Loucy (cell line): ENCODE measurements at regions not wholly inside any gene's neighbourhood (a gene's known extent, or its start where the extent isn't known, plus 50 kb on each side); places are given as distances from the start of the nearest gene placed in this dataset.

Experiments
- H2AFZ ChIP-seq: fragments of 200-600 bp; sonication (generic); 2 replicates; pipeline ENCODE4 v1.6.0; 2016; ENCODE audit warnings: antibody characterized with exemption, mild to moderate bottlenecking, low read length, moderate library complexity
- H3F3A ChIP-seq: fragments of 200-600 bp; 2 replicates; pipeline ENCODE4 v1.6.0; 2016; ENCODE audit warnings: antibody characterized with exemption, low read depth, mild to moderate bottlenecking
- H3K27me3 ChIP-seq: fragments of 200-600 bp; sonication (generic); 2 replicates; pipeline ENCODE4 v1.6.1; 2014; ENCODE audit warnings: low read length, mild to moderate bottlenecking; ENCODE audit not compliant: insufficient read depth, poor library complexity, severe bottlenecking
- H3K36me3 ChIP-seq: fragments of 200-600 bp; sonication (generic); 2 replicates; pipeline ENCODE4 v1.6.1; 2016; ENCODE audit warnings: low read length; ENCODE audit not compliant: insufficient read depth
- H3K4me1 ChIP-seq: fragments of 200-600 bp; sonication (generic); 2 replicates; pipeline ENCODE4 v1.5.1; 2014; ENCODE audit warnings: low read length, mild to moderate bottlenecking; ENCODE audit not compliant: insufficient read depth, poor library complexity, severe bottlenecking
- H3K4me2 ChIP-seq: fragments of 200-600 bp; sonication (generic); 2 replicates; pipeline ENCODE4 v1.6.0; 2014; ENCODE audit warnings: antibody characterized with exemption, low read length, low read depth, mild to moderate bottlenecking; ENCODE audit not compliant: poor library complexity, severe bottlenecking
- H3K4me3 ChIP-seq: fragments of 200-600 bp; sonication (generic); 2 replicates; pipeline ENCODE4 v1.5.1; 2014; ENCODE audit warnings: low read length, mild to moderate bottlenecking, mixed read lengths; ENCODE audit not compliant: poor library complexity, severe bottlenecking
- H3K79me2 ChIP-seq: fragments of 200-600 bp; sonication (generic); 2 replicates; pipeline ENCODE4 v1.6.1; 2014; ENCODE audit warnings: low read length; ENCODE audit not compliant: insufficient read depth
- H3K9ac ChIP-seq: fragments of 200-600 bp; sonication (generic); 2 replicates; pipeline ENCODE4 v1.6.0; 2014; ENCODE audit warnings: mild to moderate bottlenecking, low read depth, low read length, moderate library complexity; ENCODE audit not compliant: poor library complexity, severe bottlenecking
- H3K9me2 ChIP-seq: fragments of 200-600 bp; sonication (generic); replicated peaks from 2 replicates; pipeline ENCODE4 v1.6.1; 2016; ENCODE audit warnings: low read depth, low read length, mixed read lengths
- H3K9me3 ChIP-seq: fragments of 200-600 bp; sonication (generic); 2 replicates; pipeline ENCODE4 v1.6.1; 2014; ENCODE audit warnings: mild to moderate bottlenecking, antibody characterized with exemption, low read length, low read depth; ENCODE audit not compliant: insufficient read depth
- H4K20me1 ChIP-seq: fragments of 200-600 bp; sonication (generic); 2 replicates; pipeline ENCODE4 v1.6.0; 2014; ENCODE audit warnings: antibody characterized with exemption, low read length, mild to moderate bottlenecking; ENCODE audit not compliant: insufficient read depth, poor library complexity, severe bottlenecking
- EZH2phosphoT487 ChIP-seq: fragments of 200-600 bp; IDR thresholded peaks from 2 replicates; pipeline ENCODE4 v1.6.1; 2018; ENCODE audit warnings: antibody characterized with exemption, mild to moderate bottlenecking, moderate library complexity, borderline replicate concordance
- TF ChIP-seq, protein P1 (sequence below): fragments of 200-600 bp; sonication (generic); conservative IDR thresholded peaks from 2 replicates; pipeline ENCODE4 v1.5.1; 2014; ENCODE audit warnings: mild to moderate bottlenecking, antibody characterized with exemption, low read length

DNA sequence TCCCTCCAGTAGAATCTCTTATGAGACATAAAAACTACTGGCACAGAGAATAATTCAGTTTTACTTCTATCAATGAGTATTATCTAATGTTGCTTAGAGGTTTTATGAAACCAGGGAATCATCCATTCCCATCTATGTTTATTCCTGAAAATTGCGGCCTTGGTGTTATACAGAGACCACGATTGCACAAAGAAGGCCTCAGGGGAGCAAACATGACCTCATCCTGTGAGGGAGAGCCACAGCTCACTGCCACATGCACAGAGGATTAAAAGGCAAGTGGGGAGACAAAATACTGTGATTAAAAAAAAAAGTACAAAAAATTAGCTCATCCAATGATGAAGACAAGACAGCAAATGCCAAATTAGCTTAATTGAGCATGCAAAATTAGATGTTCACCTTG lies 111.8 kb upstream of the SLC35G4 start:
- no peak overlapping the region for H3K9ac ChIP-seq
- no peaks in the 10 kb centered on the region for H3K4me1 ChIP-seq
- no peaks in the 10 kb centered on the region for H3K36me3 ChIP-seq
- H3K4me2 ChIP-seq, result no peak overlapping the region
- no peaks in the 10 kb centered on the region for H3K9me2 ChIP-seq
- H3F3A ChIP-seq, result no peaks in the 10 kb centered on the region
- no peaks in the 10 kb centered on the region for H3K27me3 ChIP-seq
- TF ChIP-seq, protein P1, sequence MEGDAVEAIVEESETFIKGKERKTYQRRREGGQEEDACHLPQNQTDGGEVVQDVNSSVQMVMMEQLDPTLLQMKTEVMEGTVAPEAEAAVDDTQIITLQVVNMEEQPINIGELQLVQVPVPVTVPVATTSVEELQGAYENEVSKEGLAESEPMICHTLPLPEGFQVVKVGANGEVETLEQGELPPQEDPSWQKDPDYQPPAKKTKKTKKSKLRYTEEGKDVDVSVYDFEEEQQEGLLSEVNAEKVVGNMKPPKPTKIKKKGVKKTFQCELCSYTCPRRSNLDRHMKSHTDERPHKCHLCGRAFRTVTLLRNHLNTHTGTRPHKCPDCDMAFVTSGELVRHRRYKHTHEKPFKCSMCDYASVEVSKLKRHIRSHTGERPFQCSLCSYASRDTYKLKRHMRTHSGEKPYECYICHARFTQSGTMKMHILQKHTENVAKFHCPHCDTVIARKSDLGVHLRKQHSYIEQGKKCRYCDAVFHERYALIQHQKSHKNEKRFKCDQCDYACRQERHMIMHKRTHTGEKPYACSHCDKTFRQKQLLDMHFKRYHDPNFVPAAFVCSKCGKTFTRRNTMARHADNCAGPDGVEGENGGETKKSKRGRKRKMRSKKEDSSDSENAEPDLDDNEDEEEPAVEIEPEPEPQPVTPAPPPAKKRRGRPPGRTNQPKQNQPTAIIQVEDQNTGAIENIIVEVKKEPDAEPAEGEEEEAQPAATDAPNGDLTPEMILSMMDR, result no peak
- no peak for TF ChIP-seq EZH2phosphoT487
- H3K79me2 ChIP-seq, result no peaks in the 10 kb centered on the region
- no peaks in the 10 kb centered on the region for H4K20me1 ChIP-seq
- H3K4me3 ChIP-seq, result no peak overlapping the region
- H2AFZ ChIP-seq, result no peak overlapping the region
- no peaks in the 10 kb centered on the region; the same call in 1 of the 2 replicates for H3K9me3 ChIP-seq

DNA sequence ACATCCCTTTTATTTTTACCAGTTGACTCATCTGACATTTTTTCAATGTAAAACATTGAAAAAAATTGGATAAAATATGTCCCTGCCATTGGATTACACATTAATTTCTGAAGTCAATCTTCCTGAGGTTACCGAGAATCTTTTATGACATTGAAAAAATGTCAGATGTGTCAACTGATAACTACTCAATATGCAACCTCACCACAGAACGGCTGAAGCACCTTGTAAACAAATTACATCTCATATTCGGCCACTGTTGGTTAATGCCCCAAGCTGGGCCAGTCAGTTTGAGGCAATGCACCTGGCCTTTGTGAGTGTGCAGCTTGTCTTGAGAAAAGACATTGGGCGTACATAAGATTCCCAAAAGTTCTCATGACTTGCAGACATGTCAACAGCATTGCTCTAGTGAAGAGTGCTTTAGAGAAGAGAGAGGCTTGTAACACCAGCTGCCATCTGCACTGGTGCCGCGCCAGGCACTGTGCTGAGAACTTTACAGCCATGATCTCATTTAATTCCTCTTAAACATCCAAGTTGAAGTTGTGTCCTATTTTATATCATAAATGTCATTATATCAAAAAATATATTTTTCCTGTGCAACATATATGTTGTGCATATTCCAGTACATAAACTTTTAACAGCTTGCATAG lies 112.7 kb upstream of the SLC35G4 start:
- Histone ChIP-seq H3K27me3 (no peaks in the 10 kb centered on the region), H3K4me1 (no peaks in the 10 kb centered on the region), H3K36me3 (no peaks in the 10 kb centered on the region), H3K9me3 (no peaks in the 10 kb centered on the region), H3K9me2 (no peaks in the 10 kb centered on the region), H3K9ac (no peak overlapping the region), H3K4me2 (no peak overlapping the region), H3K4me3 (no peak overlapping the region), H3K79me2 (no peaks in the 10 kb centered on the region), H4K20me1 (no peaks in the 10 kb centered on the region), H2AFZ (no peak overlapping the region), H3F3A (no peaks in the 10 kb centered on the region)
- TF ChIP-seq EZH2phosphoT487, result no peak
- TF ChIP-seq, protein P1, result no peak

DNA sequence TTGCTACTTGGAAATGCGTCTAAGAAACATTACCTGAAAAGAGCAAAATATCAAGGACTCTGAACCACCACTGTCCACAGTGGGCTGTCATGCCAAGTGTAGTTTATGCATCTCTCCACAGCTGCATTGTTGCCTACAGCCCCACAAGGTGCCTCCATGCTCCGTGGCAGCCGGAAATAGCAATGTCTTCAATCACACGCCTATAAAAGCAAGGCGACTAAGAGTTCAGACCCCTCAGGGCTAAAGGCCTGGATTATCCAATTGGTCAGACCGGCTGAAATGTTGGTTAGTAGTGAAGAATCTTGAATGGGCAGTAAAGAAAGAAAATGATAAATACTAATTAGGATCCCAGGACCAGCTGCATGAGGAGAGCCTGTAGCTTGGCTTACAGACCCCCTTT lies 114.0 kb upstream of the SLC35G4 start:
- Histone ChIP-seq H3K36me3 (no peaks in the 10 kb centered on the region), H3K9ac (no peak overlapping the region), H3K4me3 (no peak overlapping the region), H3K9me3 (no peaks in the 10 kb centered on the region), H3K4me1 (no peaks in the 10 kb centered on the region), H3K79me2 (no peaks in the 10 kb centered on the region), H3K4me2 (no peak overlapping the region), H4K20me1 (no peaks in the 10 kb centered on the region), H3K9me2 (no peaks in the 10 kb centered on the region), H2AFZ (no peak overlapping the region), H3F3A (no peaks in the 10 kb centered on the region), H3K27me3 (no peaks in the 10 kb centered on the region)
- TF ChIP-seq, protein P1, result no peak
- no peak for TF ChIP-seq EZH2phosphoT487
